Adrenal gland (tissue), 9 donors: ENCODE measurements at regions not wholly inside any gene's neighbourhood (a gene's known extent, or its start where the extent isn't known, plus 50 kb on each side); places are given as distances from the start of the nearest gene placed in this dataset.
A peak's percentile ranks its signal among the peaks of the same experiment; 100 is the strongest.

Experiments used
- DNase-seq, 7 donors: peaks; one replicate each; pipeline ENCODE4 v3.0.0-alpha.2; 2019 to 2020
- H3K27ac ChIP-seq, 5 donors: fragments of 200-600 bp; sonication (generic) in 4 of 5; 1 replicate in 3 of 5; 2 replicates in 2 of 5; pipeline versions ENCODE4 v1.5.1 to v1.8.0; 2016 to 2020; ENCODE audit warnings: mild to moderate bottlenecking in 1 of 5
- H3K27me3 ChIP-seq: fragments of 200-600 bp; 2 replicates; pipeline ENCODE4 v1.8.0; 2021
- H3K36me3 ChIP-seq, 2 donors: fragments of 200-600 bp; replicated peaks in 1 of 2; 1 replicate in 1 of 2; 2 replicates in 1 of 2; pipeline versions ENCODE4 v1.5.1 to v1.8.0; 2018 to 2022
- H3K4me1 ChIP-seq, 2 donors: fragments of 200-600 bp; replicated peaks in 1 of 2; 1 replicate in 1 of 2; 2 replicates in 1 of 2; pipeline versions ENCODE4 v1.5.1 to v1.8.0; 2018 to 2021
- H3K4me3 ChIP-seq, 4 donors: fragments of 200-600 bp; sonication (generic) in 3 of 4; one replicate each; pipeline ENCODE4 v1.5.1; 2016 to 2018
- H3K9me3 ChIP-seq, 3 donors: fragments of 200-600 bp; sonication (generic) in 1 of 3; replicated peaks in 1 of 3; 1 replicate in 2 of 3; 2 replicates in 1 of 3; pipeline versions ENCODE4 v1.5.1 to v1.8.0; 2016 to 2021
- POLR2A ChIP-seq, 2 donors: fragments of 450-650 bp; IDR thresholded peaks; one replicate each; pipeline ENCODE4 v1.6.1; 2017; ENCODE audit warnings: antibody characterized with exemption in 2 of 2, mild to moderate bottlenecking in 2 of 2, moderate library complexity in 1 of 2
- WGBS, 4 donors: extraction: QIAGEN DNeasy Blood & Tissue Kit in 2 of 4; methylation state at CpG; one replicate each; pipeline versions ENCODE4 v1.1.5 to v1.1.7; 2013 to 2017; 5-methylcytosine and 5-hydroxymethylcytosine counted together
- intact Hi-C, 2 donors: fragments of 100-400 bp; cut with DNase I; formaldehyde crosslinking; loops; one replicate each; pipeline versions ENCODE4 v1.14.1 to v1.15.0; 2022 to 2023
- TF ChIP-seq, protein P1 (sequence below), 6 experiments: fragments of 450-650 bp in 4 of 6; fragments of 200-600 bp in 2 of 6; sonication (generic) in 1 of 6; IDR thresholded peaks; 1 replicate in 5 of 6; 2 replicates in 1 of 6; pipeline versions ENCODE4 v1.5.1 to v1.8.0; 2016 to 2021; ENCODE audit warnings: antibody characterized with exemption in 6 of 6, mild to moderate bottlenecking in 2 of 6, moderate library complexity in 1 of 6
- donor health status: healthy with polysubstance abuse.
- donor health status: Bipolar disorder and iron deficiency.
- donor health status: DM: yes; HTN: yes; CAD: no.
- donor health status: DM: no; HTN: no; CAD: no.
- donor health status: DM: no; HTN: no; CAD: no.

- intact Hi-C loops, result no loop called here
- H3K4me1 ChIP-seq, result no peaks in the 10 kb centered on the region
- WGBS, 4 donors, result 32 to 69% (median 51%) methylated on average over 9 to 11 of the region's 11 CpGs
- TF ChIP-seq POLR2A (IDR thresholded peaks at IDR 0.05), result no peak
- TF ChIP-seq, protein P1, sequence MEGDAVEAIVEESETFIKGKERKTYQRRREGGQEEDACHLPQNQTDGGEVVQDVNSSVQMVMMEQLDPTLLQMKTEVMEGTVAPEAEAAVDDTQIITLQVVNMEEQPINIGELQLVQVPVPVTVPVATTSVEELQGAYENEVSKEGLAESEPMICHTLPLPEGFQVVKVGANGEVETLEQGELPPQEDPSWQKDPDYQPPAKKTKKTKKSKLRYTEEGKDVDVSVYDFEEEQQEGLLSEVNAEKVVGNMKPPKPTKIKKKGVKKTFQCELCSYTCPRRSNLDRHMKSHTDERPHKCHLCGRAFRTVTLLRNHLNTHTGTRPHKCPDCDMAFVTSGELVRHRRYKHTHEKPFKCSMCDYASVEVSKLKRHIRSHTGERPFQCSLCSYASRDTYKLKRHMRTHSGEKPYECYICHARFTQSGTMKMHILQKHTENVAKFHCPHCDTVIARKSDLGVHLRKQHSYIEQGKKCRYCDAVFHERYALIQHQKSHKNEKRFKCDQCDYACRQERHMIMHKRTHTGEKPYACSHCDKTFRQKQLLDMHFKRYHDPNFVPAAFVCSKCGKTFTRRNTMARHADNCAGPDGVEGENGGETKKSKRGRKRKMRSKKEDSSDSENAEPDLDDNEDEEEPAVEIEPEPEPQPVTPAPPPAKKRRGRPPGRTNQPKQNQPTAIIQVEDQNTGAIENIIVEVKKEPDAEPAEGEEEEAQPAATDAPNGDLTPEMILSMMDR (IDR thresholded peaks at IDR 0.05), result no peak
- DNase-seq, result peak in 1 of 7 donors; percentile 73
- no peaks in the 10 kb centered on the region for H3K36me3 ChIP-seq
- H3K4me3 ChIP-seq, result no peak overlapping the region
- H3K27ac ChIP-seq, result no peak overlapping the region
- H3K27me3 ChIP-seq, result no peaks in the 10 kb centered on the region
- no peaks in the 10 kb centered on the region for H3K9me3 ChIP-seq
Observed at GRCh38 chr15:24823473-24823872, 131.3 kb upstream of the SNRPN start.

DNA sequence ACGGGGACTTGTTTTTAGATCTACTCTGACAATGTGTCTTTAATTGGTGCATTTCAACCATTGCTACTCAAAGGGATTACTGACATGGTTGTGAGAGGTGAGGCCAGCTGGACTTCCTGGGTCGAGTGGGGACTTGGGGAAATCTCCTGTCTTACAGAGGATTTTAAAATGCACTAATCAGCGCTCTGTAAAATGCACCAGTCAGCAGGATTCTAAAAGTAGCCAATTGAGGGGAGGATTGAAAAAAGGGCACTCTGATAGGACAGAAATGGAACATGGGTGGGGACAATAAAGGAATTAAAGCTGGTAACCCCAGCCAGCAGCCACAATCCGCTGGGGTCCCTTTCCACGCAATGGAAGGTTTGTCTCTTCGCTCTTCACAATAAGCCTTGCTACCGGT is 122.5 kb upstream of the SNRPN start:
- TF ChIP-seq POLR2A (IDR thresholded peaks at IDR 0.05), result no peak
- TF ChIP-seq, protein P1 (IDR thresholded peaks at IDR 0.05), result no peak
- no peaks in the 10 kb centered on the region for H3K27me3 ChIP-seq
- intact Hi-C loops, result no loop called here
- no peak for DNase-seq
- H3K36me3 ChIP-seq, result no peaks in the 10 kb centered on the region
- no peaks in the 10 kb centered on the region for H3K4me1 ChIP-seq
- no peak overlapping the region for H3K4me3 ChIP-seq
- H3K9me3 ChIP-seq, result no peaks in the 10 kb centered on the region
- no peak overlapping the region for H3K27ac ChIP-seq
- WGBS, 4 donors, result 65 to 77% (median 72%) methylated on average over 7 of the region's 7 CpGs

- DNase-seq, result no peak
- H3K4me3 ChIP-seq, result no peak overlapping the region
- no peaks in the 10 kb centered on the region for H3K27me3 ChIP-seq
- no peaks in the 10 kb centered on the region for H3K4me1 ChIP-seq
- no peaks in the 10 kb centered on the region for H3K36me3 ChIP-seq
- 59 to 65% (median 64%) methylated on average over 1 of the region's 1 CpG for WGBS, 4 donors
- no peak overlapping the region for H3K27ac ChIP-seq
- H3K9me3 ChIP-seq, result no peaks in the 10 kb centered on the region
- TF ChIP-seq POLR2A (IDR thresholded peaks at IDR 0.05), result no peak
- TF ChIP-seq, protein P1 (IDR thresholded peaks at IDR 0.05), result no peak
- intact Hi-C loops, result no loop called here
Observed at GRCh38 chr15:24835301-24835700, 119.5 kb upstream of the SNRPN start.

GRCh38 chr15:24848050-24848449 is 106.7 kb upstream of the SNRPN start:
- WGBS, 4 donors, result 28 to 44% (median 41%) methylated on average over 21 to 36 of the region's 39 CpGs
- H3K27me3 ChIP-seq, result no peaks in the 10 kb centered on the region
- no peak overlapping the region for H3K27ac ChIP-seq
- DNase-seq, result peak; percentile 35 to 64 (median 41)
- H3K9me3 ChIP-seq, result no peaks in the 10 kb centered on the region
- peak overlapping the region in 1 of 4 donors; percentile 45 for H3K4me3 ChIP-seq
- intact Hi-C loops, result no loop called here
- H3K4me1 ChIP-seq, result no peaks in the 10 kb centered on the region
- no peaks in the 10 kb centered on the region for H3K36me3 ChIP-seq
- TF ChIP-seq POLR2A (IDR thresholded peaks at IDR 0.05), result no peak
- TF ChIP-seq, protein P1 (IDR thresholded peaks at IDR 0.05), result no peak
